HG02938 (cell line): ENCODE measurements at regions not wholly inside any gene's neighbourhood (a gene's known extent, or its start where the extent isn't known, plus 50 kb on each side); places are given as distances from the start of the nearest gene placed in this dataset.
"Not testable (repeated sequence)": the region's sequence is repeated elsewhere in the genome, so short reads cannot be mapped to it uniquely, and the experiment has no call there.

ENCODE experiments used
- ATAC-seq: cut with Tn5 transposase; IDR thresholded peaks from one replicate; pipeline ENCODE4 v1.9.1; 2021; ENCODE audit warnings: mild to moderate bottlenecking, moderate library complexity; ENCODE audit not compliant: unreplicated experiment

GRCh38 chr6:14216946-14217684 is 99.5 kb downstream of the CD83 start:
- ATAC-seq: no peak

- ATAC-seq: no peak
Measured at GRCh38 chr6:14217728-14218518, 100.4 kb downstream of the CD83 start.

DNA sequence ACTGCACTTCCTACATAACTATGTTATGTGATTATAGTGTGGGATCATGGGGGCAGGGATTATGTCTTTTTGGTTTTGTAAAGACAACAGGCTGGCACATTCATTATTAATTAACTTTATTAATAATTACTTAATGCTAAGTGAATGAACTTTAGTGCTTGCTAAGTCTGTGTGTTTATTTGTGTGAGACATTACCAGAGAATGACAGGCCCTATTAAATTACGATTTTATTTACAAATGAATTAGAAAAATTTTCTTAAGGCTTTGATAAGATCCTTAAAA is 100.9 kb downstream of the CD83 start:
- no peak for ATAC-seq

DNA sequence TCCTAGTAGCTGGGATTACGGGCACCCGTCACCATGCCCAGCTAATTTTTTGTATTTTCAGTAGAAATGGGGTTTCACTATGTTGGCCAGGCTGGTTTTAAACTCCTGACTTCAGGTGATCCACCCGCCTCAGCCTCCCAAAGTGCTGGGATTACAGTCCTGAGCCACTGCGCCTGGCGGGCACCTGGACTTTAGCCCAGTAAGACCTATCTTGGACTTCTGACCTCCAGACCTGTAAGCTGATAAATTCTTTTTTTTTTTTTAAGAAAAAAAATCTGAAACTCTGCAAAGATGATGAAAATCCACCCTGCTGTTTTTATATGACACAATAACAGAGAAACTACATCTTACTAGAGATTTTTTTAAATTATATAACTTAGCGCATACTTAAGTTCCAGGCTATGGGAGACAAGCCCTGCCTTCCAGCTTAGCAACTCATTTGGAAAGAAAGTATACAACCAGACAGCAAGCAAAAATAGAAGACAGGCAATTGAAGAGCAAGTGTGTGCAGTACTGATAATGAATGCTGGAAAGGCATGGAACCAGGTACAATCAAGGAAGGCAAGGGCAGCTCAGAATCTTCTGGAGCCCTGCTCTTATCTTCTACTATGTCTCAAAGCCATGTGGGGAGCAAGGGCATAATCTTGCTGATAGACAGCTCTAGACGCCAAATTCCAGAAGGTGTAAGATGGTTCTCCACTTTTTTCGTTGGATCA is 104.2 kb downstream of the CD83 start:
- ATAC-seq: no peak

DNA sequence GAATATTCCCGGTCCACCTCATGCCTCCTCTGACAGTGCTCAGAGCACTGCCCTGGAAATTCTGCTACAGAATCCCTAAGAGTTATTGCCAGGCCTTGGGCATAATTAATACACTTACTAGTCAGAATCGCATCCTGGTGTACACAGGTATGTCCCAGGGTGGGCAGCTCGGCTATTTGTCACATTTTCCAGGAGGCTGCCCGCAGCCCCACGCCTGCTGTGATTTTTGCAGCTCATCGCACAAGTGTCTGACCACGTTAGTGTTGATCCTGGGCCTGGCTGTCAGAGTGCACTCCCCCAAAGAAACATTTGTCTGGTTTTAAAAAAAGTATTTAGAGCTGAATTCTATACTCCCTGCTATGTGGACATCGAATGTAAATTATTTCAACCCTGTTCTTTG is 105.4 kb downstream of the CD83 start:
- no peak for ATAC-seq

DNA sequence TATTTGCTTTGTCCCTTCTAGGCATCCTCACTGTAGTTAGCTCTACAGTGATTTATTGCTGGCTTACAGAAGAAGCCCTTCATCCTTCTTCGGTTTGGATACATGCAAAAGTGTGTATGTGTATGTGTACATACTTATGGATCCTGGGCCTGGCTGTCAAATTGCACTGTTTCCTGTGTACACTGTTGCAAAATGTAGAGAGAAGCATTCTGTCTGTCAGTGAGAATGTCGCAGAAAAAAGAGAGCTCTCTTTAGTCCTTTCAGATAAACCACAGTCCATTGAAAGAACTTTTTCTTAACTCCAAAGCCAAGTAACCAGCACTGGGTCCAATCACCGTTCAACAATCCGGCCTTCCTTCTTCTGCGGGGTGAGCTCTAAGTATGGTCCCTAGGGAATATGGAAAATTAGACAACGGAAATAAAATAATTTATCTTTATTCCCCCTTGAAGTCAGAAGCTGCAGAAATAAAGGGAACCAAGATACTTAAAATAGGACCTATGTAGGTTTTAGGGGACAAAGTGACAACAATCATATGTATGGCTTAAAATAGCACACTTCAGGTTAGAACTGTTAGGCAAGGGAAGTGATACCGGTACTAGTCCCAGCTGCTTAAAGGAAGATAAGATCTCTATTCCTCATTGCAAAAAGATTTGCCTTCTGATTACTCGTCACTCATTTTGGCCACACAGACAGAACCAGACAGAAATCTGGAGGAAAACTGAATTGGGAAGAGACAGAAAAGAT is 107.0 kb downstream of the CD83 start:
- no peak for ATAC-seq

- ATAC-seq: no peak
Measured at GRCh38 chr6:14226051-14226660, 108.6 kb downstream of the CD83 start.

DNA sequence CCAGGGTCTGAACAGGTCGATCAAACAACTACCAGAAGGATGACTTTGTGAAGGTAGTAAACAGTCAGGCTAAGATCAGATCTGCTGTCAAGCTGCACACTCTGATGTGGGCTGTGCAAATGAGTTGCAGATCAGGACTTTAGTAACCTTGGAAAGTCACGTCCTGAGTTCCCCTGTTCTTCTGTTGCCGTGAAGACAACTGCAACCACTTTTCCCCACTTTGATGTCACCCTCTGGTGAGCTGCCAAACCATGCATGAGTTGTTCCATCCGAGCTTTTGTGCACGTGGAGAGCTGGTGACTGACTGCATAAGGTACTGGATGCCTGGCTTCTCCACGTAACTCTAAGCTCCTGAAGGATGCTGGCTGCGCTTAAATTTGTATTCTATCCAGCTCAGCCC is 111.0 kb downstream of the CD83 start:
- no peak for ATAC-seq

DNA sequence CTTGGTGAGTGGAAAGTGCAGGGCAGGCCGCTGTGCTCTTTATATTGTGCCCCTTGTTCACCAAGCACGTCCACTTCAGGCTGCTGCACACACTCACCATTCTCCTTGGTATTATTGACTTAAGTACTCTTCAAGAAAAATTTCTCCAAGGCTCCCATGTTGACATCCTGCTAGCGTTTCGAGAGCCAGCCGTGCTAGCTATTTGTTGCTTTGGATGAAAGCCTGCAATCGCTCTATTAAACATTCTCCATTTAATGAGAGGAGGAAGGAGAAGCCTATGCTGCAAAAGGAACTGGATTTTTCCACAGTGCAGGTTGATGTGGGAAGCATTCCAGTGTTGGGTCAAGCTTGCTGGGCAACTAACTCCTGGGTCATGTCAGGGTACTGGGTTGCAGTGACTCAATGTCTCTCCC is 113.5 kb downstream of the CD83 start:
- no peak for ATAC-seq

- ATAC-seq: no peak
Measured at GRCh38 chr6:14231501-14232280, 114.1 kb downstream of the CD83 start.

GRCh38 chr6:14232889-14233288 is 115.3 kb downstream of the CD83 start:
- no peak for ATAC-seq

DNA sequence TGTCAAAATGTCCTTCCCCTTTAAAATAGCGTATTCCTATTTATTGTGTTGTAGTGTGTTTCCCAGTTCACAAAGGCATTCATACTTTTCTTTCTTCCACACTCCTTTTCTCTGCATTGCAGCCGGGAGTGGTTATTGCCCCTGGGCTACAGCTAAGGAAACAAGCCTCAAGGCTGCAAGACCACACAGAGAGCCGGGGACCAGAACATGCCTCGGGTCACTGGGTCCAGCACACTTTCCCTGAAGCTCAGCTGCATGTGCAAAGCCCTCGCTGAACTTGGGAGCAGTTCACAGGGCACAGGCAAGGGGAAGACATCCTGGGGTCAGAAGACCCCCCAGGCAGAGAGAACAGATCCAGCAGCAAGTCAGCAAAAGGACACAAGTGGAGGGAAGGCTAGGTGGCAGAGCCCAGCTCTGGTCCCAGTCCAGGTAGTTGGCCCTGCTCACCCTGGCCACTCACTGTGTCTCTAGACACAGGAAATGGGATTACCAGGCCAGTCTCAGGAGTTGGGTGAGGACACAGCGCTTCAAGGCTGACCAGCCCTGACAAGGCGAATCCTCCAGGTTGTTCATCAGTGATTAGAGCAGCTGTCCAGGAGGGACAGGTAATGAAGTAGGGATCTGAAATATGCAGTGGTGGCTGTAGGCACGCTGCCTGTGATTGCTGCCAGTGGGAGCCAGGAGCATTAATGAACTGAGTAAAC is 118.2 kb downstream of the CD83 start:
- ATAC-seq: no peak

- ATAC-seq: no peak
Measured at GRCh38 chr6:14239097-14239496, 121.5 kb downstream of the CD83 start.

- ATAC-seq: no peak
Measured at GRCh38 chr6:14240411-14241166, 123.0 kb downstream of the CD83 start.

GRCh38 chr6:14241255-14242070 is 123.9 kb downstream of the CD83 start:
- ATAC-seq: no peak

- not testable (repeated sequence) for ATAC-seq
Measured at GRCh38 chr6:14242912-14243311, 125.3 kb downstream of the CD83 start.

GRCh38 chr6:14243597-14243996 is 126.0 kb downstream of the CD83 start:
- ATAC-seq: no peak

DNA sequence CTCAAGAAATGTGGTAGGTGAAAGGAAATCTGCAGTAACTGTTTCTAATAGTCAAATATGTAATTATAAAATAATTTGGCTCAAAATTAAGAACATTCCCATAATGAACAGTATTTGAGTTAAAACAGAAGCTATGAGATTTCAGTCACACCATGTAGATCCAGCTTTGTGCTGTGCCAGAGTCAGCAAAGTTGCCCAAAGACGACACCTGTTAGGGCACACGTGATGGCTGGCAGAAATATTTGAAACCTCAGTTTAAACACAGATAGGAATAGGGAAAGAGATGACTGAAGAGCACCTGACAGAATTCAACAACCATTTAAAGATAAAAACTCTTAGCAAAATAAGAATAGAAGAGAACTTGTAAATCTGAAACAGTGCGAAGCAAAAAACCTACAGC is 129.3 kb downstream of the CD83 start:
- ATAC-seq: no peak
